Right lobe of liver (tissue), 4 donors: ENCODE measurements at regions not wholly inside any gene's neighbourhood (a gene's known extent, or its start where the extent isn't known, plus 50 kb on each side); places are given as distances from the start of the nearest gene placed in this dataset.

Experiments used
- CTCF ChIP-seq, 4 donors: fragments of 200-600 bp in 3 of 4; fragments of 450-650 bp in 1 of 4; IDR thresholded peaks; one replicate each; pipeline versions ENCODE4 v1.5.1 to v1.8.0; 2016 to 2022; ENCODE audit warnings: antibody characterized with exemption in 4 of 4, mild to moderate bottlenecking in 2 of 4
- POLR2A ChIP-seq: fragments of 450-650 bp; IDR thresholded peaks from one replicate; pipeline ENCODE4 v1.6.1; 2017; ENCODE audit warnings: antibody characterized with exemption, mild to moderate bottlenecking
- donor health status: DM: no; HTN: no; CAD: no.
- donor health status: DM: no; HTN: no; CAD: no.
- donor health status: DM: no; HTN: yes; CAD: no.

- TF ChIP-seq CTCF (IDR thresholded peaks at IDR 0.05) (no peak), POLR2A (no peak)
These were observed 752.7 kb downstream of the METTL15 start for GRCh38 chr11:28860893-28861292.
